ENCODE measurements at regions not wholly inside any gene's neighbourhood (a gene's known extent, or its start where the extent isn't known, plus 50 kb on each side); places are given as distances from the start of the nearest gene placed in this dataset.

DNA sequence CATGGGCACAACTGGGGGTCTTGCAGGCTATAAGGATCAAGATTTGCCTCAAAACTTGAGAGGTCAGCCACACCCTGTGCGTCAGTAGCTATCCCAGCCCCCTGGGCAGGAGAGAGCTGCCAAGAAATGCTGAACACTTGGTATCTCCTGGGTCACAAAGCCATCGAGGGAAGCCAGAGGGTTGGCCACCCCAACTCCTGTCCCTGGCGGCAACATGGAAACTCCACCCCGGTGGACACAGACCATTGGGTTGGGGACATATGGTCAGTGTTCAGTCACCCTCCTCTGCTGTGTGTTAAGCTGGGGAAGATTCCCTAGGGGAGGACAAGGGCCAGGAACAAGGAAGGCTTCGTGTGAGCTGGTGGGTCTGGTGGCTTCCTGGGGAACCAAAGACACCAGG lies 140.6 kb downstream of the C5orf15 start:
- Histone ChIP-seq H3K4me2 (ENCODE audit: insufficient read depth, low read length) (no peak overlapping the region), H3K4me1 (ENCODE audit: insufficient read depth, low read length) (peaks cover 4% of the 10 kb centered on the region), H3K36me3 (ENCODE audit: insufficient read depth, low read length) (no peaks in the 10 kb centered on the region), H4K20me1 (ENCODE audit: insufficient read depth, low read length) (no peaks in the 10 kb centered on the region), H3K27ac (ENCODE audit: low read depth, low read length) (no peak overlapping the region), H3K4me3 (ENCODE audit: insufficient read depth, low read length) (no peak overlapping the region), H2AFZ (ENCODE audit: low read length) (no peak overlapping the region), H3K79me2 (ENCODE audit: insufficient read depth, low read length) (no peaks in the 10 kb centered on the region), H3K9me3 (ENCODE audit: low read depth, low read length) (no peaks in the 10 kb centered on the region), H3K27me3 (ENCODE audit: insufficient read depth, low read length) (no peaks in the 10 kb centered on the region)
- no peak for DNase-seq (ENCODE audit: insufficient read length, low spot score, missing footprints)
- no peak for TF ChIP-seq CTCF (IDR thresholded peaks at IDR 0.05; ENCODE audit: extremely low read depth, low read depth, low read length)

DNA sequence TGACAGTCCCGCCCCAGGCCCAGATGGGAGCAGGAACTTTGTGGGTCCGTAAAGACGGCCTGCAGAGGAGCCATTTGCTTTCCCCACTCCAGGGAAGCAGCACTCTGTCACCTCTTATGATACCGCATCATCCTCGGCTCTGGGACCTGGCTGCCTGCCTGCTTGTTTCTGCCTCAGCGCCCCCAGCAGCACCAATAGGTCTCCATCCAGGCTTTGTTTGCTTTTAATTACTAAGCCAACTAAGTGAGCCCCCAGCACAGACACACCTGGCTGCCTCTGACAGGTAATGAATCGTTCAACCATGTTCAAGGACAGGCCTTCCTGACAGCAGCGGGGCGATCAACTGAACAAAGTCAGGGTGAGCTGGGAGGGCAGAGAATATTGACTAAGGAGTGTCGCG lies 141.4 kb downstream of the C5orf15 start:
- Histone ChIP-seq H3K36me3 (ENCODE audit: insufficient read depth, low read length) (no peaks in the 10 kb centered on the region), H3K4me3 (ENCODE audit: insufficient read depth, low read length) (no peak overlapping the region), H3K9me3 (ENCODE audit: low read depth, low read length) (no peaks in the 10 kb centered on the region), H4K20me1 (ENCODE audit: insufficient read depth, low read length) (no peaks in the 10 kb centered on the region), H3K79me2 (ENCODE audit: insufficient read depth, low read length) (no peaks in the 10 kb centered on the region), H3K27me3 (ENCODE audit: insufficient read depth, low read length) (peaks cover 7% of the 10 kb centered on the region), H3K4me1 (ENCODE audit: insufficient read depth, low read length) (peaks cover 4% of the 10 kb centered on the region), H2AFZ (ENCODE audit: low read length) (no peak overlapping the region), H3K27ac (ENCODE audit: low read depth, low read length) (no peak overlapping the region), H3K4me2 (ENCODE audit: insufficient read depth, low read length) (no peak overlapping the region)
- DNase-seq (ENCODE audit: insufficient read length, low spot score, missing footprints), result no peak
- TF ChIP-seq CTCF (IDR thresholded peaks at IDR 0.05; ENCODE audit: extremely low read depth, low read depth, low read length), result no peak

DNA sequence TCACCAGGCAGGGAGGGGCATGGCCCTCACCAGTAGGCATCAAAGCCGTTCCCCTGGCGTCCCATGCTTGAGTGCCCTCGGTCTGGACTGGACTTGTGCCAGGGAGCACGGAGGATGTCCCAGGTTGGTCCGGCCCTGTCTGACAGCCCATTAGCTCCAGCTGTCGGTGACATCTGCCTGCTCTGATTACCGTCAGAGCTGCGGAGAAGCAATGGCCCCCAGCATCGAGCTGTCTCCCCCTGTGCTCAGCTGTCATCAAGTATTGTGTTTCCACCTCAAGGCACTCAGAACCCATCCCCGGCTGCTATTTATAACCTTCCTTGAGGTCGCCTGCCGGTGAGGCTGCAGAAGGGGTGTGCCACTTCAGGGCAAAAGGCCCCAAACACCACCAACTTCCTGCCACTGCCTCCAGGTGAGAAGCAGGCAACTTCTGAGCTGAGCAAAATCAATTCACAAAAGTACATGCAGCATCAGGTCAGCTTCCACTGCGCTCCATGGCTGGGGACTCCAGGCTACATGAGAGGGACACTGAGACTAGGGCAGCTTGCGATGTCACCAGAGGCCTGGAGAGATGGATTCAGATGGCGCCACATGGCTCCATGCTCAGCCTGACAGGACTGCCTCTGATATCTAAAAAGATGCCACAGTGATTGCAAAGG lies 142.7 kb downstream of the C5orf15 start:
- TF ChIP-seq CTCF (IDR thresholded peaks at IDR 0.05; ENCODE audit: extremely low read depth, low read depth, low read length), result no peak
- H3K4me1 ChIP-seq (ENCODE audit: insufficient read depth, low read length), result no peaks in the 10 kb centered on the region
- no peaks in the 10 kb centered on the region for H4K20me1 ChIP-seq (ENCODE audit: insufficient read depth, low read length)
- H3K9me3 ChIP-seq (ENCODE audit: low read depth, low read length), result no peaks in the 10 kb centered on the region
- no peak overlapping the region for H3K27ac ChIP-seq (ENCODE audit: low read depth, low read length)
- DNase-seq (ENCODE audit: insufficient read length, low spot score, missing footprints), result no peak
- peaks cover 11% of the 10 kb centered on the region for H3K27me3 ChIP-seq (ENCODE audit: insufficient read depth, low read length)
- no peaks in the 10 kb centered on the region for H3K79me2 ChIP-seq (ENCODE audit: insufficient read depth, low read length)
- H3K4me2 ChIP-seq (ENCODE audit: insufficient read depth, low read length), result no peak overlapping the region
- no peak overlapping the region for H3K4me3 ChIP-seq (ENCODE audit: insufficient read depth, low read length)
- no peak overlapping the region for H2AFZ ChIP-seq (ENCODE audit: low read length)
- no peaks in the 10 kb centered on the region for H3K36me3 ChIP-seq (ENCODE audit: insufficient read depth, low read length)

DNA sequence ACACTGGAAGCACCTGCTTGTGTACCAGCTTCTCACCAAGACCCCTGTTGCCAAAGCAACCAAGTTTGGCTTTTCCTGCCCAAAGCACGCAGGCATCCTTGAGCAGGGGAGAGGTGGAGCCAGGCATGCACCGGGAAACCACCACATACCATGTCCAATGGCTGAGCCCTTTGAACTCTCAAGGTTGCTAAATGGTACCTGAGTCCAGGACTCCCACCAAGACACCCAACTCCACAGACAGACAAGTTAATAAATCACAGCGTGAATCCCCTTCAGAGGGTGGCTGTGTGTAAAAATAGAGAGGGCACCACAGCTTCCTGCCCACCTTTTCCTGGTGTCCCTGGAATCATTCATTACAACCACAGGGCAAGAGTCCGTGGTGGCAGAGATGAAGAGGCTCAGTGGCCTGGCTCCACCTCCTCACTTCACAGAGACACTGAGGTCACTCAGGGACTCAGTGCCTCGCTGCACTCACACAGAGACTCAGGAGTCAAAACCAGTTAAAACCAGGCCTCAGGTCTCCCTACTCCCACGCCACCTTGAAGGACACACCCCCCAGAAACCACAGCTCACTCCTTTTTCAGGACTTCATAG lies 143.7 kb downstream of the C5orf15 start:
- Histone ChIP-seq H3K4me2 (ENCODE audit: insufficient read depth, low read length) (no peak overlapping the region), H4K20me1 (ENCODE audit: insufficient read depth, low read length) (no peaks in the 10 kb centered on the region), H3K27me3 (ENCODE audit: insufficient read depth, low read length) (peaks cover 19% of the 10 kb centered on the region), H3K27ac (ENCODE audit: low read depth, low read length) (no peak overlapping the region), H3K36me3 (ENCODE audit: insufficient read depth, low read length) (no peaks in the 10 kb centered on the region), H3K79me2 (ENCODE audit: insufficient read depth, low read length) (no peaks in the 10 kb centered on the region), H3K4me3 (ENCODE audit: insufficient read depth, low read length) (no peak overlapping the region), H3K4me1 (ENCODE audit: insufficient read depth, low read length) (no peaks in the 10 kb centered on the region), H2AFZ (ENCODE audit: low read length) (no peak overlapping the region), H3K9me3 (ENCODE audit: low read depth, low read length) (no peaks in the 10 kb centered on the region)
- DNase-seq (ENCODE audit: insufficient read length, low spot score, missing footprints), result no peak
- no peak for TF ChIP-seq CTCF (IDR thresholded peaks at IDR 0.05; ENCODE audit: extremely low read depth, low read depth, low read length)
